Astrocyte (in vitro differentiated cells and primary cell): ENCODE measurements at regions not wholly inside any gene's neighbourhood (a gene's known extent, or its start where the extent isn't known, plus 50 kb on each side); places are given as distances from the start of the nearest gene placed in this dataset.

Experiments
- DNase-seq: peaks from one replicate; pipeline ENCODE4 v3.0.0-alpha.2; 2010; ENCODE audit warnings: low read depth
- FAIRE-seq: peaks from 2 replicates; lab custom pipeline; 2011; peaks lifted over from hg19 to GRCh38; lab: Jason Lieb, UNC
- H2AFZ ChIP-seq: 2 replicates; pipeline ENCODE4 v1.6.0; 2012; ENCODE audit warnings: low read depth, low read length, inconsistent platforms
- H3K27ac ChIP-seq: 2 replicates; pipeline ENCODE4 v1.5.1; 2011; ENCODE audit warnings: low read depth, low read length, inconsistent platforms
- H3K27me3 ChIP-seq: 2 replicates; pipeline ENCODE4 v1.6.0; 2011; ENCODE audit warnings: low read length, inconsistent platforms; ENCODE audit not compliant: insufficient read depth
- H3K36me3 ChIP-seq: 2 replicates; pipeline ENCODE4 v1.5.1; 2011; ENCODE audit warnings: low read length, inconsistent platforms; ENCODE audit not compliant: insufficient read depth
- H3K4me1 ChIP-seq: 2 replicates; pipeline ENCODE4 v1.5.1; 2011; ENCODE audit warnings: low read length, inconsistent platforms; ENCODE audit not compliant: insufficient read depth
- H3K4me2 ChIP-seq: 2 replicates; pipeline ENCODE4 v1.6.0; 2012; ENCODE audit warnings: low read length, inconsistent platforms
- H3K4me3 ChIP-seq: 2 replicates; pipeline ENCODE4 v1.5.1; 2011; ENCODE audit warnings: low read depth, mild to moderate bottlenecking, low read length, inconsistent platforms; ENCODE audit not compliant: insufficient read depth
- H3K79me2 ChIP-seq: 2 replicates; pipeline ENCODE4 v1.6.0; 2012; ENCODE audit warnings: mild to moderate bottlenecking, low read length, inconsistent platforms; ENCODE audit not compliant: insufficient read depth
- H3K9ac ChIP-seq: 2 replicates; pipeline ENCODE4 v1.6.0; 2012; ENCODE audit warnings: mild to moderate bottlenecking, low read length, inconsistent platforms
- H3K9me3 ChIP-seq: 2 replicates; pipeline ENCODE4 v1.5.1; 2012; ENCODE audit warnings: low read depth, mild to moderate bottlenecking, low read length, inconsistent platforms; ENCODE audit not compliant: insufficient read depth
- H4K20me1 ChIP-seq: 2 replicates; pipeline ENCODE4 v1.6.0; 2012; ENCODE audit warnings: low read length, inconsistent platforms; ENCODE audit not compliant: insufficient read depth
- H3K27ac Mint-ChIP-seq: one replicate; pipeline ENCODE4 v1.8.0; 2021; ENCODE audit warnings: mild to moderate bottlenecking, mixed read lengths; ENCODE audit not compliant: unreplicated experiment
- H3K27me3 Mint-ChIP-seq: one replicate; pipeline ENCODE4 v1.8.0; 2021; ENCODE audit warnings: low read depth, mixed read lengths; ENCODE audit not compliant: unreplicated experiment
- H3K36me3 Mint-ChIP-seq: one replicate; pipeline ENCODE4 v1.8.0; 2021; ENCODE audit warnings: low read depth, mixed read lengths; ENCODE audit not compliant: unreplicated experiment
- H3K4me1 Mint-ChIP-seq: one replicate; pipeline ENCODE4 v1.8.0; 2021; ENCODE audit warnings: low read depth, mixed read lengths; ENCODE audit not compliant: unreplicated experiment
- H3K4me3 Mint-ChIP-seq: one replicate; pipeline ENCODE4 v1.8.0; 2021; ENCODE audit warnings: mild to moderate bottlenecking, moderate library complexity, mixed read lengths; ENCODE audit not compliant: unreplicated experiment
- H3K9me3 Mint-ChIP-seq: one replicate; pipeline ENCODE4 v1.8.0; 2021; ENCODE audit warnings: mild to moderate bottlenecking, mixed read lengths; ENCODE audit not compliant: unreplicated experiment
- CTCF ChIP-seq: IDR thresholded peaks from 2 replicates; pipeline ENCODE4 v1.5.1; 2011; ENCODE audit warnings: low read depth, mild to moderate bottlenecking, inconsistent platforms, low read length, moderate library complexity; ENCODE audit not compliant: insufficient read depth
- EZH2 ChIP-seq: IDR thresholded peaks from 2 replicates; pipeline ENCODE4 v1.6.1; 2012; ENCODE audit warnings: mild to moderate bottlenecking, low read length, inconsistent platforms; ENCODE audit not compliant: insufficient read depth

GRCh38 chr4:159047478-159048165, 55.3 kb upstream of the RAPGEF2 start:
- peak overlapping the region; percentile 34 for H3K27ac ChIP-seq
- H4K20me1 ChIP-seq = no peaks in the 10 kb centered on the region
- Mint-ChIP-seq H3K36me3 (no peaks in the 10 kb centered on the region), H3K4me1 (peaks cover 19% of the 10 kb centered on the region), H3K27me3 (no peaks in the 10 kb centered on the region), H3K27ac (peak overlapping the region; percentile 2), H3K4me3 (no peak overlapping the region), H3K9me3 (no peaks in the 10 kb centered on the region)
- DNase-seq (peak; percentile 93), FAIRE-seq (no peak)
- H3K4me2 ChIP-seq = peak overlapping the region; percentile 81
- no peak for TF ChIP-seq CTCF
- TF ChIP-seq EZH2 = no peak
- H2AFZ ChIP-seq = peak overlapping the region; percentile 69
- no peak overlapping the region for H3K4me3 ChIP-seq
- H3K27me3 ChIP-seq = no peaks in the 10 kb centered on the region
- no peaks in the 10 kb centered on the region for H3K9me3 ChIP-seq
- peaks cover 14% of the 10 kb centered on the region for H3K4me1 ChIP-seq
- no peaks in the 10 kb centered on the region for H3K79me2 ChIP-seq
- no peaks in the 10 kb centered on the region for H3K36me3 ChIP-seq
- H3K9ac ChIP-seq = peak overlapping the region; percentile 53

GRCh38 chr4:159048166-159048886, 54.6 kb upstream of the RAPGEF2 start:
- FAIRE-seq = no peak
- peak overlapping the region; percentile 81 for H3K4me2 ChIP-seq

More at GRCh38 chr4:159048166-159048886, 54.6 kb upstream of the RAPGEF2 start:
- Histone ChIP-seq H3K4me1 (peaks cover 14% of the 10 kb centered on the region), H4K20me1 (no peaks in the 10 kb centered on the region), H3K4me3 (peak overlapping the region; percentile 53), H3K27ac (peak overlapping the region; percentile 34), H3K79me2 (no peaks in the 10 kb centered on the region), H3K27me3 (no peaks in the 10 kb centered on the region), H3K9me3 (no peaks in the 10 kb centered on the region), H3K9ac (peak overlapping the region; percentile 53), H3K36me3 (no peaks in the 10 kb centered on the region), H2AFZ (peak overlapping the region; percentile 69)
- TF ChIP-seq CTCF (no peak), EZH2 (no peak)
- Mint-ChIP-seq H3K27ac (peak overlapping the region; percentile 72), H3K4me3 (peak overlapping the region; percentile 52), H3K27me3 (no peaks in the 10 kb centered on the region), H3K4me1 (peaks cover 19% of the 10 kb centered on the region), H3K9me3 (no peaks in the 10 kb centered on the region), H3K36me3 (no peaks in the 10 kb centered on the region)
- peak; percentile 94 for DNase-seq
